ENCODE measurements at regions not wholly inside any gene's neighbourhood (a gene's known extent, or its start where the extent isn't known, plus 50 kb on each side); places are given as distances from the start of the nearest gene placed in this dataset.

DNA sequence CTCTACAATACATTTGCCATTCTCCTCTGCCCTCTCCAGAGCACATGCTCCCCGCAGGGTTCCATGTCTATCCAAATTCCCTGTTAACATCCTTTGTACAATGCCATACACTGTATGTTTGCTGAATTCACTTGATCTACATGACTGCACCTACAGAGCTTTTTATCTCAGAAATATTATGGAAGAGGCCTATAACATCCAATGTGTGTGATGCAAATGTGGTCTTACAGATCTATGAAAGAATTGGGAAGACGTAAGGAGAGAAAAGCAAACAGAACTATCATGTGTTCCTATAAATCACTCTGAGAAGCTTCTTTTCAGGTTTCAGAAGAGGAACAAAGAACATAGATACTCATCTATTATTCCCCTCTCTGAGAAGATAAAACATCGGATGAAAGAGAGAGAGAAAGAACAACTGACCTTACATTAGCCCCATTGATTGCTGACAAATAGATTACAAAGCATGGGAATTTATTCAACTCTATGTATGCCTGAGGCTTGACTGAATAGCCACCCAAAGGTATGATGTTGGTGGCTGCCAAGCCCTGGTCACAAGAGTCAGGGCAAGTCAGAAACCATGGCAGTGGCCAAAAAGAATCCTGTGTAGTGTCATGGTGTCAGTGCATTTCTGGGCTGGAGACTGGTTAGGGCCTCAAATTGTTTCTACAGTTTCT, 425.2 kb downstream of the FOXO1 start:
- TF ChIP-seq, protein P1, sequence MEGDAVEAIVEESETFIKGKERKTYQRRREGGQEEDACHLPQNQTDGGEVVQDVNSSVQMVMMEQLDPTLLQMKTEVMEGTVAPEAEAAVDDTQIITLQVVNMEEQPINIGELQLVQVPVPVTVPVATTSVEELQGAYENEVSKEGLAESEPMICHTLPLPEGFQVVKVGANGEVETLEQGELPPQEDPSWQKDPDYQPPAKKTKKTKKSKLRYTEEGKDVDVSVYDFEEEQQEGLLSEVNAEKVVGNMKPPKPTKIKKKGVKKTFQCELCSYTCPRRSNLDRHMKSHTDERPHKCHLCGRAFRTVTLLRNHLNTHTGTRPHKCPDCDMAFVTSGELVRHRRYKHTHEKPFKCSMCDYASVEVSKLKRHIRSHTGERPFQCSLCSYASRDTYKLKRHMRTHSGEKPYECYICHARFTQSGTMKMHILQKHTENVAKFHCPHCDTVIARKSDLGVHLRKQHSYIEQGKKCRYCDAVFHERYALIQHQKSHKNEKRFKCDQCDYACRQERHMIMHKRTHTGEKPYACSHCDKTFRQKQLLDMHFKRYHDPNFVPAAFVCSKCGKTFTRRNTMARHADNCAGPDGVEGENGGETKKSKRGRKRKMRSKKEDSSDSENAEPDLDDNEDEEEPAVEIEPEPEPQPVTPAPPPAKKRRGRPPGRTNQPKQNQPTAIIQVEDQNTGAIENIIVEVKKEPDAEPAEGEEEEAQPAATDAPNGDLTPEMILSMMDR (IDR thresholded peaks at IDR 0.05; ENCODE audit: insufficient read depth in 1 of 2, low read depth in 1 of 2, low read length in 1 of 2, severe bottlenecking in 1 of 2, unreplicated experiment in 1 of 2): no peak
- no peaks in the 10 kb centered on the region; the same call in 1 of the 2 replicates for H3K27me3 ChIP-seq (replicated peaks; ENCODE audit: control insufficient read depth, insufficient read depth, low read length)
- no peaks in the 10 kb centered on the region for H3K36me3 ChIP-seq (ENCODE audit: control insufficient read depth, insufficient read depth, low read length)
- ChIA-PET CTCF (no interaction called here), POLR2A (no interaction called here)
- Mint-ChIP-seq H3K4me1 (ENCODE audit: low read depth, unreplicated experiment) (no peaks in the 10 kb centered on the region), H3K36me3 (ENCODE audit: insufficient read depth, unreplicated experiment) (no peaks in the 10 kb centered on the region), H3K27ac (ENCODE audit: unreplicated experiment) (no peak overlapping the region), H3K27me3 (ENCODE audit: insufficient read depth, unreplicated experiment) (peaks cover 9% of the 10 kb centered on the region), H3K9me3 (ENCODE audit: unreplicated experiment) (no peaks in the 10 kb centered on the region), H3K4me3 (ENCODE audit: unreplicated experiment) (no peak overlapping the region)
- BruUV-seq (replicated peaks): no TSS peak
- no peaks in the 10 kb centered on the region for H3K9me3 ChIP-seq
- H3K4me3 ChIP-seq (ENCODE audit: low read depth, low read length): no peak overlapping the region
- intact Hi-C loops (cut with micrococcal nuclease; ENCODE audit: unreplicated experiment): no loop called here
- no peaks in the 10 kb centered on the region for H3K4me1 ChIP-seq
- no peak for DNase-seq

DNA sequence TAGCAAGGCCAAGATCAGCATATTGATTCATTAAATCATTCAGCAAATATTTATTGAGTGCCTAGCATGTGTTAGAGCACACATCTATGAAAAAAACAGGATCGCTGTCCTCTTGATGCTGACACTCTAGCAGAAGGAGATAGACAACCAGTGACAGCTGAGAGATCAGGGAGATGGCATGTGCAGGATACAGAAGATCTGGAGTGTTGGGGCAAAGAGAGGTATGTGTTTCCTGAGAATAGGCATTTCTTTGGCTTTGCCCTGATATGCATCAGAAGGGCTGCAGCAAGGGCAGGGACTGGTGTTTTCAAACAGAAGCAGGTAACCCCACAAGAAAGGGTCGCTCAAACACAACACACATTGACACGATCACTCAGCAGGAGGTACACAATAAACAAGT, 423.4 kb downstream of the FOXO1 start:
- Mint-ChIP-seq H3K27me3 (ENCODE audit: insufficient read depth, unreplicated experiment) (peaks cover 9% of the 10 kb centered on the region), H3K36me3 (ENCODE audit: insufficient read depth, unreplicated experiment) (no peaks in the 10 kb centered on the region), H3K27ac (ENCODE audit: unreplicated experiment) (no peak overlapping the region), H3K9me3 (ENCODE audit: unreplicated experiment) (no peaks in the 10 kb centered on the region), H3K4me1 (ENCODE audit: low read depth, unreplicated experiment) (no peaks in the 10 kb centered on the region), H3K4me3 (ENCODE audit: unreplicated experiment) (no peak overlapping the region)
- no peak for DNase-seq
- Histone ChIP-seq H3K4me1 (no peaks in the 10 kb centered on the region), H3K36me3 (ENCODE audit: control insufficient read depth, insufficient read depth, low read length) (no peaks in the 10 kb centered on the region), H3K4me3 (ENCODE audit: low read depth, low read length) (no peak overlapping the region), H3K9me3 (0 out of 2 replicates have a peak, but pooled peaks cover 2% of the 10 kb centered on the region), H3K27me3 (replicated peaks; ENCODE audit: control insufficient read depth, insufficient read depth, low read length) (no peaks in the 10 kb centered on the region; the same call in 1 of the 2 replicates)
- BruUV-seq (replicated peaks): no TSS peak
- ChIA-PET CTCF (no interaction called here), POLR2A (no interaction called here)
- intact Hi-C loops (cut with micrococcal nuclease; ENCODE audit: unreplicated experiment): no loop called here
- TF ChIP-seq, protein P1 (IDR thresholded peaks at IDR 0.05; ENCODE audit: insufficient read depth in 1 of 2, low read depth in 1 of 2, low read length in 1 of 2, severe bottlenecking in 1 of 2, unreplicated experiment in 1 of 2): no peak

DNA sequence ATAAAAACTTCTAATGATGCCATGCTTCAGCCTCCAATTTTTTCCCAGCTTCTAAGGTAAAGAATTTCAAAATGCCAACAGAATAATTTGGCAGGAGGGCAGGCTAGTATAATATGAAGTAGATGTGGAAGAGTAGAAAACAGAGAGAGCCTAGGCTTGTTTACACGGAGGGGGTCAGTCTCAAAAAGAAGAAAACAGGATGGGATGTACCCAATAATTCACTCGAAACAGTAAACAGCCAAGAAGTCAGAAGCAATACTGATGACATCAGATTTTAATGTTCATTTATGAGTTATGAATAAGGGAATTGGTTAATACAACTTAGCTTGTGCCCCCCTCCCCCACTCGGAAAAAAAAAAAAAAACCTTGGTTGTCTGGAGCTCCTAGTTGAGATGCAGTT, 422.5 kb downstream of the FOXO1 start:
- H3K36me3 ChIP-seq (ENCODE audit: control insufficient read depth, insufficient read depth, low read length): no peaks in the 10 kb centered on the region
- ChIA-PET CTCF (no interaction called here), POLR2A (no interaction called here)
- intact Hi-C loops (cut with micrococcal nuclease; ENCODE audit: unreplicated experiment): no loop called here
- no peaks in the 10 kb centered on the region for H3K4me1 Mint-ChIP-seq (ENCODE audit: low read depth, unreplicated experiment)
- no peaks in the 10 kb centered on the region; the same call in 1 of the 2 replicates for H3K27me3 ChIP-seq (replicated peaks; ENCODE audit: control insufficient read depth, insufficient read depth, low read length)
- H3K36me3 Mint-ChIP-seq (ENCODE audit: insufficient read depth, unreplicated experiment): no peaks in the 10 kb centered on the region
- H3K9me3 Mint-ChIP-seq (ENCODE audit: unreplicated experiment): no peaks in the 10 kb centered on the region
- 0 out of 2 replicates have a peak, but pooled peaks cover 2% of the 10 kb centered on the region for H3K9me3 ChIP-seq
- H3K27ac Mint-ChIP-seq (ENCODE audit: unreplicated experiment): no peak overlapping the region
- no peak overlapping the region for H3K4me3 ChIP-seq (ENCODE audit: low read depth, low read length)
- no peak for DNase-seq
- H3K27me3 Mint-ChIP-seq (ENCODE audit: insufficient read depth, unreplicated experiment): peaks cover 9% of the 10 kb centered on the region
- no peaks in the 10 kb centered on the region for H3K4me1 ChIP-seq
- BruUV-seq (replicated peaks): no TSS peak
- TF ChIP-seq, protein P1 (IDR thresholded peaks at IDR 0.05; ENCODE audit: insufficient read depth in 1 of 2, low read depth in 1 of 2, low read length in 1 of 2, severe bottlenecking in 1 of 2, unreplicated experiment in 1 of 2): no peak
- no peak overlapping the region for H3K4me3 Mint-ChIP-seq (ENCODE audit: unreplicated experiment)

All from Caco-2 (cell line).